ENCODE measurements at regions not wholly inside any gene's neighbourhood (a gene's known extent, or its start where the extent isn't known, plus 50 kb on each side); places are given as distances from the start of the nearest gene placed in this dataset.
A peak's percentile ranks its signal among the peaks of the same experiment; 100 is the strongest.

GRCh38 chr12:19988001-19988400 lies 380.3 kb upstream of the PDE3A start:
- intact Hi-C loops (cut with DNase I), result no loop called here
- DNase-seq, result no peak
- no peak overlapping the region for H3K27ac ChIP-seq
- no peaks in the 10 kb centered on the region for H3K4me1 ChIP-seq
- no peaks in the 10 kb centered on the region for H3K27me3 ChIP-seq
- H3K9ac ChIP-seq (ENCODE audit: low read depth in 2 of 2, low read length in 2 of 2), result no peak overlapping the region
- no peaks in the 10 kb centered on the region for H3K36me3 ChIP-seq
- H3K9me3 ChIP-seq, result no peaks in the 10 kb centered on the region
- no peak overlapping the region for H3K4me3 ChIP-seq
- no peak for TF ChIP-seq CTCF (IDR thresholded peaks at IDR 0.05)

DNA sequence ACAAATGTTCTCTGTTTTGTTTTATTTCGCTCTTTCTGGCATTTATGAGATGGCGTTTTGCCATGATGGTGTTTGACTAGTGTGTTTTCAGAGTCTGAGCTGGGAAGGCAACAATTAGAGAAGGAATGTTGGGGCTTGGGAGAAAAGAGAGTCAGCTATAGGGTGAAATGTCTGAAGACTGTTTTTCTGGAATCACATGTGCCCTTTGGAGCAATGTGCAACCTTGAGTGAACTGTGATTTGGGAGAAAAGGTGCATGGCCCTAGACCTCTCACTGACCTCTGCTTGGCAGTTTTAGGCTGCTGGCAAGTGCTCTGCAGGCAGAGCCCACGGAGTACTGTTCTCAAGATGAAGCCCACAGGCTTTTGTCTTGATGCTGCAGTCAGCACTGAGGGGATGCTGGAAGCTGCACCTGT lies 379.9 kb upstream of the PDE3A start:
- no peak for TF ChIP-seq CTCF (IDR thresholded peaks at IDR 0.05)
- H3K27ac ChIP-seq, result no peak overlapping the region
- no peaks in the 10 kb centered on the region for H3K27me3 ChIP-seq
- H3K4me3 ChIP-seq, result no peak overlapping the region
- no peaks in the 10 kb centered on the region for H3K9me3 ChIP-seq
- intact Hi-C loops (cut with DNase I), result no loop called here
- no peaks in the 10 kb centered on the region for H3K36me3 ChIP-seq
- DNase-seq, result peak; percentile 35
- no peak overlapping the region for H3K9ac ChIP-seq (ENCODE audit: low read depth in 2 of 2, low read length in 2 of 2)
- no peaks in the 10 kb centered on the region for H3K4me1 ChIP-seq

DNA sequence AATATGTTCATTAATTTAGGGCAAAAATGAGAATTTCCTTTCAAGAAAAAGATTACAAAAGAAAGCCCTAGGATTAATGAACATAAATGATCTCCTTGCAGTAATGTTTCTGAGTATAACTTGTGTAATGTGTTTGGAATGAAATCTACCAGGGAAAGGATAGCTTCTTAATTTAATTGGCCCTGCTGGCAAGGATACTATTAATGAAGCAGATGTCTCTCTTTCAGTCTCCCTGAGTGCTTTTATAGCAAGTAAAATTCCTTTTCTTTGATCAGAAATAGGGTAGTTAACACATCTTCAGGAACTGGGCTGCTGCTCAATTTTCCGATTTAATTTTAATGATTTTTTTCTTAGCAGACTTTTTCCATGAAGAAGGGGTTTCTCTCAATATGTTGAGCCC lies 379.4 kb upstream of the PDE3A start:
- Histone ChIP-seq H3K27ac (no peak overlapping the region), H3K4me1 (no peaks in the 10 kb centered on the region), H3K4me3 (no peak overlapping the region), H3K9ac (ENCODE audit: low read depth in 2 of 2, low read length in 2 of 2) (no peak overlapping the region), H3K9me3 (no peaks in the 10 kb centered on the region), H3K36me3 (no peaks in the 10 kb centered on the region), H3K27me3 (no peaks in the 10 kb centered on the region)
- intact Hi-C loops (cut with DNase I), result no loop called here
- no peak for TF ChIP-seq CTCF (IDR thresholded peaks at IDR 0.05)
- no peak for DNase-seq

DNA sequence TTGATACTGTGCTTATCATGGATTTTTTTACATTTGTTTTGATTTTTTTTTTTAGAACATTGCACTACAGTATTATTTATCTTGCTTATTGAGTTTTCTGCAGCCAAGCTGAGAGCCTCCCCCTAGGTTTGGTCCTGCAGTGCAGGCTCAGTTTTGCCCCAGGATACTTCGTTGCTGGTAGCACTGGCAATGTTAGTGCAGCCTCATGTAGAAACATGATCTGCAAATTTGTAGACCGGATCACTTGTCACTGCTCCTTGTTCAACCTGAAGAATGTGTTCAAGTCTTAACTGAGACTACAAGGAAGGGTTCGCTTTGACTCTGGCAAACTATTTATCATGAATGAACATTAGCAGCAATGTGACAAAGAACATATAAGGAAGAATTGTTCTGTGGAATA lies 377.2 kb upstream of the PDE3A start:
- Histone ChIP-seq H3K9ac (ENCODE audit: low read depth in 2 of 2, low read length in 2 of 2) (no peak overlapping the region), H3K36me3 (no peaks in the 10 kb centered on the region), H3K4me3 (no peak overlapping the region), H3K9me3 (no peaks in the 10 kb centered on the region), H3K27ac (no peak overlapping the region), H3K4me1 (no peaks in the 10 kb centered on the region), H3K27me3 (no peaks in the 10 kb centered on the region)
- no peak for TF ChIP-seq CTCF (IDR thresholded peaks at IDR 0.05)
- no peak for DNase-seq
- intact Hi-C loops (cut with DNase I), result no loop called here

- intact Hi-C loops (cut with DNase I), result no loop called here
- H3K4me1 ChIP-seq, result no peaks in the 10 kb centered on the region
- no peaks in the 10 kb centered on the region for H3K9me3 ChIP-seq
- DNase-seq, result peak; percentile 54
- no peaks in the 10 kb centered on the region for H3K27me3 ChIP-seq
- no peak for TF ChIP-seq CTCF (IDR thresholded peaks at IDR 0.05)
- no peak overlapping the region for H3K27ac ChIP-seq
- H3K4me3 ChIP-seq, result no peak overlapping the region
- no peaks in the 10 kb centered on the region for H3K36me3 ChIP-seq
- no peak overlapping the region for H3K9ac ChIP-seq (ENCODE audit: low read depth in 2 of 2, low read length in 2 of 2)
Observed at GRCh38 chr12:19992311-19992710, 376.0 kb upstream of the PDE3A start.

- H3K4me3 ChIP-seq, result no peak overlapping the region
- intact Hi-C loops (cut with DNase I), result no loop called here
- no peaks in the 10 kb centered on the region for H3K27me3 ChIP-seq
- H3K4me1 ChIP-seq, result no peaks in the 10 kb centered on the region
- H3K36me3 ChIP-seq, result no peaks in the 10 kb centered on the region
- H3K9ac ChIP-seq (ENCODE audit: low read depth in 2 of 2, low read length in 2 of 2), result no peak overlapping the region
- H3K9me3 ChIP-seq, result no peaks in the 10 kb centered on the region
- TF ChIP-seq CTCF (IDR thresholded peaks at IDR 0.05), result no peak
- H3K27ac ChIP-seq, result no peak overlapping the region
- DNase-seq, result no peak
Observed at GRCh38 chr12:19994968-19995367, 373.4 kb upstream of the PDE3A start.

All from colonic mucosa (tissue), 4 donors.